ENCODE measurements at regions not wholly inside any gene's neighbourhood (a gene's known extent, or its start where the extent isn't known, plus 50 kb on each side); places are given as distances from the start of the nearest gene placed in this dataset.

DNA sequence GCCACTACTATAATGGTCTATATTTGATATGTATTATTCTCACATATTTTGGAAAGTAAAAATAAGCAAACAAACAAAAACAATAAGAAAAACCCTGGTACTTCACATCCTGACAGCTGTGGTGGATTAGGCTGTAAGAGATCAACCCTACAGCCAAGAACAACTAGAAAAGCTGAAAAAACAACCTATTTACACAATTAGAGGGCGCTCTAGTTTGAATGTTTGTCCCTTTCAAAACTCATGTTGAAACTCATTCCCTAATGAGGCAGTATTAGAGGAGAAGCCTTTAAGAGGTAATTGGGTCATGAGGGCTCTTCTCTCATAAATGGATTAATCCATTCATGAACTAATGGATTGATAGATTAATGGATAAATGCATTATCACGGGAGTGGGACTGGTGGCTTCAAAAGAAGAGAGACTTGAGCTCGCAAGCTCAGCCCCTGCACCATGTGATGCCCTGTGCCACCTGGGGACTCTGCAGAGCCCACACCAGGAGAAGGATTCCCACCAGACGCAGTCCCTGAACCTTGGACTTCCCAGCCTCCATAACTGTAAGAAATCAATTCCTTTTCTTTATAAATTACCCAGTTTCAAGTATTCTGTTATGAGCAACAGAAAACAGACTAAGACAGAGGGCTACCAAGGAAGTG is 733.9 kb upstream of the ARGLU1 start:
- no peaks in the 10 kb centered on the region for H3K27me3 ChIP-seq (ENCODE audit: control insufficient read depth in 1 of 2, insufficient read depth in 2 of 2, low read length in 2 of 2)
- H3K27ac Mint-ChIP-seq, result no peak overlapping the region
- intact Hi-C loops (cut with DNase I, micrococcal nuclease), result no loop called here
- TF ChIP-seq, protein P1, sequence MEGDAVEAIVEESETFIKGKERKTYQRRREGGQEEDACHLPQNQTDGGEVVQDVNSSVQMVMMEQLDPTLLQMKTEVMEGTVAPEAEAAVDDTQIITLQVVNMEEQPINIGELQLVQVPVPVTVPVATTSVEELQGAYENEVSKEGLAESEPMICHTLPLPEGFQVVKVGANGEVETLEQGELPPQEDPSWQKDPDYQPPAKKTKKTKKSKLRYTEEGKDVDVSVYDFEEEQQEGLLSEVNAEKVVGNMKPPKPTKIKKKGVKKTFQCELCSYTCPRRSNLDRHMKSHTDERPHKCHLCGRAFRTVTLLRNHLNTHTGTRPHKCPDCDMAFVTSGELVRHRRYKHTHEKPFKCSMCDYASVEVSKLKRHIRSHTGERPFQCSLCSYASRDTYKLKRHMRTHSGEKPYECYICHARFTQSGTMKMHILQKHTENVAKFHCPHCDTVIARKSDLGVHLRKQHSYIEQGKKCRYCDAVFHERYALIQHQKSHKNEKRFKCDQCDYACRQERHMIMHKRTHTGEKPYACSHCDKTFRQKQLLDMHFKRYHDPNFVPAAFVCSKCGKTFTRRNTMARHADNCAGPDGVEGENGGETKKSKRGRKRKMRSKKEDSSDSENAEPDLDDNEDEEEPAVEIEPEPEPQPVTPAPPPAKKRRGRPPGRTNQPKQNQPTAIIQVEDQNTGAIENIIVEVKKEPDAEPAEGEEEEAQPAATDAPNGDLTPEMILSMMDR (IDR thresholded peaks at IDR 0.05), result no peak
- H3K36me3 ChIP-seq (ENCODE audit: insufficient read depth, low read length), result no peaks in the 10 kb centered on the region
- no peak overlapping the region for H3K4me3 Mint-ChIP-seq
- no peaks in the 10 kb centered on the region for H3K9me3 Mint-ChIP-seq
- no peak for ATAC-seq (ENCODE audit: poor library complexity)
- H3K9me3 ChIP-seq (ENCODE audit: control insufficient read depth in 1 of 2, insufficient read depth in 1 of 2, low read length in 2 of 2), result peaks cover 0 to 4% of the 10 kb centered on the region in 2 experiments
- H3K4me1 Mint-ChIP-seq (ENCODE audit: low read depth), result no peaks in the 10 kb centered on the region
- no peak overlapping the region for H3K4me3 ChIP-seq (ENCODE audit: low read length)
- no peaks in the 10 kb centered on the region for H3K27me3 Mint-ChIP-seq
- ChIA-PET CTCF (no interaction called here), POLR2A (no interaction called here)
- H3K4me1 ChIP-seq (ENCODE audit: insufficient read depth, low read length), result no peaks in the 10 kb centered on the region
- no peaks in the 10 kb centered on the region for H3K36me3 Mint-ChIP-seq (ENCODE audit: low read depth)
- H3K27ac ChIP-seq (ENCODE audit: low read depth in 1 of 2, low read length in 2 of 2), result no peak overlapping the region
- no peak for DNase-seq

DNA sequence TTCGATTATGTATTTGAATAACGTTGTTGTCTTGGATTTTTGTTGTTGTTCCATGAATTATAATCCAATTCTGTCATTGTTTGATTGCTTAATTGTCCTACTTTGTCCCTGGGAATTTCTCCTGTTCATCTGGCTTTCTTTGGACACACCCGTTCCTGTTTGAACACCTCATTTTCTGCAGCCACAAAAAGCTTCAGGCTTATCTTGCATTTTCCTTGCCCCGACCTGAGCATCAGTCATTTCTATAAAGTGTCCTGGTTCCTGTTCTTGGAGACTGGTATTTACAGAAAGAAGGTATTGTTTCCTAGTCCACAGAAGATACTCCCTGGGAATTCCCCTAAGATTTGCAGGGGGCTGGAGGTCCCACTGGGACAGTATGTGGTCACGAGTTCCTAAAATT is 731.8 kb upstream of the ARGLU1 start:
- Histone ChIP-seq H3K9me3 (ENCODE audit: control insufficient read depth in 1 of 2, insufficient read depth in 1 of 2, low read length in 2 of 2) (no peaks in the 10 kb centered on the region), H3K4me1 (ENCODE audit: insufficient read depth, low read length) (no peaks in the 10 kb centered on the region), H3K27ac (ENCODE audit: low read depth in 1 of 2, low read length in 2 of 2) (no peak overlapping the region), H3K4me3 (ENCODE audit: low read length) (no peak overlapping the region), H3K27me3 (ENCODE audit: control insufficient read depth in 1 of 2, insufficient read depth in 2 of 2, low read length in 2 of 2) (no peaks in the 10 kb centered on the region), H3K36me3 (ENCODE audit: insufficient read depth, low read length) (no peaks in the 10 kb centered on the region)
- ATAC-seq (ENCODE audit: poor library complexity) (no peak), DNase-seq (no peak)
- H3K9me3 Mint-ChIP-seq, result no peaks in the 10 kb centered on the region
- H3K4me3 Mint-ChIP-seq, result no peak overlapping the region
- POLR2A ChIA-PET, result no interaction called here
- TF ChIP-seq, protein P1 (IDR thresholded peaks at IDR 0.05), result no peak
- no peaks in the 10 kb centered on the region for H3K27me3 Mint-ChIP-seq
- H3K4me1 Mint-ChIP-seq (ENCODE audit: low read depth), result no peaks in the 10 kb centered on the region
- CTCF ChIA-PET, result no interaction called here
- intact Hi-C loops (cut with DNase I, micrococcal nuclease), result no loop called here
- H3K27ac Mint-ChIP-seq, result no peak overlapping the region
- H3K36me3 Mint-ChIP-seq (ENCODE audit: low read depth), result no peaks in the 10 kb centered on the region

DNA sequence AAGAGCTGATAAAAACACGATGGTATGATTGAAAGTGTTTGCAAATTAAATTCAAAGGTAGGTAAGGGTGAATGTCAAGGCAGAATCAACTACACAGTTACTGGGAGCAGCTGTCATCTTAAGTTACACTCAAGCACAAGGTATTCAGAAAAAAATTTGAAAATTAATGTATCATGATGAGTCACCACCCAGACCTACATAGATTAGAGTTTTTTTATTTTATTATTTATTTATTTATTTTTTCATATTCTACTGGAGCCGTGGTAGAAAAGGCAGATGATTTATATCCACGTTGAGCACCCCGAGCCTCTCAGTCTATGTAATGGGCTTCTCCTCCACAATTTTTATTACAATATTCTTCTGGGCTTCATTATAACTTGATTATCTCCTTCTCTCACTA is 728.9 kb upstream of the ARGLU1 start:
- Histone ChIP-seq H3K4me1 (ENCODE audit: insufficient read depth, low read length) (no peaks in the 10 kb centered on the region), H3K36me3 (ENCODE audit: insufficient read depth, low read length) (no peaks in the 10 kb centered on the region), H3K4me3 (ENCODE audit: low read length) (no peak overlapping the region), H3K27me3 (ENCODE audit: control insufficient read depth in 1 of 2, insufficient read depth in 2 of 2, low read length in 2 of 2) (no peaks in the 10 kb centered on the region), H3K9me3 (ENCODE audit: control insufficient read depth in 1 of 2, insufficient read depth in 1 of 2, low read length in 2 of 2) (peaks cover 0 to 3% of the 10 kb centered on the region in 2 experiments), H3K27ac (ENCODE audit: low read depth in 1 of 2, low read length in 2 of 2) (no peak overlapping the region)
- no peak for ATAC-seq (ENCODE audit: poor library complexity)
- intact Hi-C loops (cut with DNase I, micrococcal nuclease), result no loop called here
- ChIA-PET POLR2A (no interaction called here), CTCF (no interaction called here)
- Mint-ChIP-seq H3K4me1 (ENCODE audit: low read depth) (no peaks in the 10 kb centered on the region), H3K36me3 (ENCODE audit: low read depth) (no peaks in the 10 kb centered on the region), H3K27ac (no peak overlapping the region), H3K27me3 (no peaks in the 10 kb centered on the region), H3K4me3 (no peak overlapping the region), H3K9me3 (peaks cover 2% of the 10 kb centered on the region)
- TF ChIP-seq, protein P1 (IDR thresholded peaks at IDR 0.05), result no peak
- no peak for DNase-seq

Data from CD4-positive, alpha-beta T cell (primary cell).